CD4-positive, alpha-beta T cell treated with Interleukin-6 at 100 ng/mL for 8 hours (primary cell): ENCODE measurements at regions not wholly inside any gene's neighbourhood (a gene's known extent, or its start where the extent isn't known, plus 50 kb on each side); places are given as distances from the start of the nearest gene placed in this dataset.

Experiments used
- DNase-seq: peaks from one replicate; pipeline ENCODE4 v3.0.0-alpha.2; 2020; ENCODE audit warnings: mixed read lengths, low spot score

- no peak for DNase-seq
Observed at GRCh38 chr1:192524223-192524622, 51.4 kb upstream of the RGS1 start.
